GM12878 (cell line): ENCODE measurements at regions not wholly inside any gene's neighbourhood (a gene's known extent, or its start where the extent isn't known, plus 50 kb on each side); places are given as distances from the start of the nearest gene placed in this dataset.

Experiments
- ATAC-seq: fragments of 200-7000 bp; cut with Tn5 transposase; 3 replicates; pipeline ENCODE4 v1.9.1; 2020; ENCODE audit warnings: mild to moderate bottlenecking, moderate library complexity
- BruUV-seq: library from RNA; stranded (reverse); fragments of 400-500 nt; replicated peaks from 2 replicates; lab custom pipeline; 2021; lab: Mats Ljungman, UMichigan
- CTCF ChIA-PET: fragments of 300-600 bp; sonication (Branson Sonifier 250); formaldehyde crosslinking; extraction: SDS; loops from one replicate; lab custom pipeline; 2021; ENCODE audit warnings: inconsistent platforms; lab: Yijun Ruan, JAX
- POLR2A ChIA-PET: fragments of 350-600 bp; formaldehyde crosslinking; extraction: SDS; loops from one replicate; lab custom pipeline; 2021; ENCODE audit warnings: inconsistent platforms; lab: Charles Lee
- RAD21 ChIA-PET: fragments of 300-600 bp; sonication (Branson Sonifier 250); formaldehyde crosslinking; loops from one replicate; lab custom pipeline; 2023; ENCODE audit warnings: antibody characterized with exemption; ENCODE audit not compliant: unreplicated experiment; lab: Charles Lee
- SMC1A ChIA-PET: fragments of 300-600 bp; sonication (Branson Sonifier 250); formaldehyde crosslinking; loops from one replicate; lab custom pipeline; 2023; ENCODE audit not compliant: unreplicated experiment, uncharacterized antibody; lab: Charles Lee
- DNase-seq: peaks from one replicate; pipeline ENCODE4 v3.0.0-alpha.2; 2011; ENCODE audit warnings: low read depth, low spot score
- FAIRE-seq: peaks from 3 replicates; lab custom pipeline; 2011; peaks lifted over from hg19 to GRCh38; lab: Jason Lieb, UNC
- H2AFZ ChIP-seq: 2 replicates; pipeline ENCODE4 v1.6.0; 2011; ENCODE audit warnings: low read depth, low read length, control low read depth; ENCODE audit not compliant: control insufficient read depth
- H3K27ac ChIP-seq: 2 replicates; pipeline ENCODE4 v1.5.1; 2011; ENCODE audit warnings: control low read depth; ENCODE audit not compliant: control insufficient read depth, insufficient read depth
- H3K27me3 ChIP-seq, 2 experiments: replicated peaks in 1 of 2; 2 replicates each; pipeline versions ENCODE4 v1.6.0 to v1.6.1; 2011; ENCODE audit warnings: low read length in 1 of 2; ENCODE audit not compliant: control insufficient read depth in 2 of 2, insufficient read depth in 2 of 2
- H3K36me3 ChIP-seq, 2 experiments: 2 replicates each; pipeline ENCODE4 v1.5.1; 2011; ENCODE audit warnings: low read length in 1 of 2; ENCODE audit not compliant: control insufficient read depth in 2 of 2, insufficient read depth in 2 of 2
- H3K4me1 ChIP-seq: 2 replicates; pipeline ENCODE4 v1.6.1; 2011; ENCODE audit warnings: mild to moderate bottlenecking, low read length, moderate library complexity, mixed read lengths; ENCODE audit not compliant: control insufficient read depth, insufficient read depth
- H3K4me2 ChIP-seq: 2 replicates; pipeline ENCODE4 v1.6.0; 2011; ENCODE audit warnings: control low read depth; ENCODE audit not compliant: control insufficient read depth, insufficient read depth
- H3K4me3 ChIP-seq: fragments of 200-600 bp; sonication (generic); 2 replicates; pipeline ENCODE4 v1.5.1; 2016
- H3K79me2 ChIP-seq: 2 replicates; pipeline ENCODE4 v1.6.0; 2011; ENCODE audit warnings: low read length; ENCODE audit not compliant: control insufficient read depth, insufficient read depth
- H3K9ac ChIP-seq: 2 replicates; pipeline ENCODE4 v1.8.0; 2011; ENCODE audit warnings: low read length, control low read depth, mixed read lengths; ENCODE audit not compliant: control insufficient read depth, insufficient read depth
- H3K9me3 ChIP-seq: replicated peaks from 3 replicates; pipeline ENCODE4 v1.5.1; 2011; ENCODE audit warnings: mild to moderate bottlenecking, low read length; ENCODE audit not compliant: control insufficient read depth, insufficient read depth
- H4K20me1 ChIP-seq: 2 replicates; pipeline ENCODE4 v1.6.0; 2011; ENCODE audit not compliant: control insufficient read depth, insufficient read depth
- BCL11A ChIP-seq: IDR thresholded peaks from 2 replicates; pipeline ENCODE4 v1.6.1; 2011; ENCODE audit warnings: low read depth, low read length
- BCL3 ChIP-seq: IDR thresholded peaks from 2 replicates; pipeline ENCODE4 v1.6.1; 2011; ENCODE audit warnings: borderline replicate concordance, low read depth, mild to moderate bottlenecking, moderate library complexity, low read length; ENCODE audit not compliant: insufficient read depth, poor library complexity, severe bottlenecking
- GABPA ChIP-seq: IDR thresholded peaks from 2 replicates; pipeline ENCODE4 v1.6.1; 2014; ENCODE audit warnings: antibody characterized with exemption, low read depth, mild to moderate bottlenecking, inconsistent platforms
- IKZF1 ChIP-seq: fragments of 450-650 bp; conservative IDR thresholded peaks from 2 replicates; pipeline ENCODE4 v1.6.1; 2017; ENCODE audit warnings: antibody characterized with exemption, mild to moderate bottlenecking
- IKZF2 ChIP-seq, 2 experiments: fragments of 450-650 bp; IDR thresholded peaks; 2 replicates each; pipeline ENCODE4 v1.6.1; 2017; ENCODE audit warnings: mild to moderate bottlenecking in 2 of 2, moderate library complexity in 2 of 2
- PBX3 ChIP-seq: IDR thresholded peaks from 2 replicates; pipeline ENCODE4 v1.6.1; 2011; ENCODE audit warnings: mild to moderate bottlenecking, low read depth, low read length, moderate library complexity; ENCODE audit not compliant: insufficient replicate concordance
- POLR2A ChIP-seq: IDR thresholded peaks from 2 replicates; pipeline ENCODE4 v1.6.1; 2011; ENCODE audit warnings: low read depth, mild to moderate bottlenecking, low read length
- POLR2AphosphoS2 ChIP-seq: IDR thresholded peaks from 2 replicates; pipeline ENCODE4 v1.6.1; 2011; ENCODE audit warnings: low read depth, mild to moderate bottlenecking, low read length, improper control_type of control experiment, moderate library complexity
- RELB ChIP-seq: fragments of 450-650 bp; IDR thresholded peaks from 2 replicates; pipeline ENCODE4 v1.6.1; 2017; ENCODE audit warnings: low read depth, mild to moderate bottlenecking, moderate library complexity
- SMC3 ChIP-seq: IDR thresholded peaks from 2 replicates; pipeline ENCODE4 v1.6.1; 2011; ENCODE audit warnings: low read length, improper control_type of control experiment, borderline replicate concordance
- SRF ChIP-seq, 2 experiments: IDR thresholded peaks; 2 replicates each; pipeline ENCODE4 v1.6.1; 2011; ENCODE audit warnings: low read depth in 2 of 2, low read length in 2 of 2, mild to moderate bottlenecking in 1 of 2, moderate library complexity in 1 of 2
- USF1 ChIP-seq: IDR thresholded peaks from 2 replicates; pipeline ENCODE4 v1.6.1; 2011; ENCODE audit warnings: borderline replicate concordance, low read depth, mild to moderate bottlenecking, moderate library complexity, mixed read lengths, low read length; ENCODE audit not compliant: insufficient read depth; ENCODE audit errors: extremely low read length
- WGBS: methylation state at CpG from one replicate; pipeline ENCODE4 v1.1.6; 2016; ENCODE audit warnings: low lambda C conversion rate; ENCODE audit not compliant: insufficient replicate concordance, insufficient coverage; ENCODE audit errors: missing lambda C conversion rate; 5-methylcytosine and 5-hydroxymethylcytosine counted together
- in situ Hi-C: fragments of 300-500 bp; cut with MboI; formaldehyde crosslinking; loops from 9 replicates; pipeline ENCODE4 v1.14.3; 2018; ENCODE audit warnings: mixed read lengths
- intact Hi-C: fragments of 100-400 bp; cut with micrococcal nuclease; formaldehyde crosslinking; loops from one replicate; pipeline ENCODE4 v1.14.2; 2022; ENCODE audit not compliant: unreplicated experiment

- 0 out of 2 replicates have a peak, but pooled peaks have one; percentile 22 for TF ChIP-seq BCL11A
- no peak for TF ChIP-seq SRF (IDR thresholded peaks at IDR 0.05; ENCODE audit: low read depth in 2 of 2, low read length in 2 of 2)
- no peak for TF ChIP-seq POLR2A
- TF ChIP-seq SMC3, result no peak
- TF ChIP-seq GABPA, result 0 out of 2 replicates have a peak, but pooled peaks have one; percentile 9
- TF ChIP-seq IKZF2 (IDR thresholded peaks at IDR 0.05), result no peak
- no peak for TF ChIP-seq POLR2AphosphoS2
- TF ChIP-seq PBX3, result no peak
- TF ChIP-seq USF1, result no peak
- no peak for TF ChIP-seq IKZF1
- TF ChIP-seq, all 136 proteins: peak for 6
These were observed 426.4 kb downstream of the PCNX1 start (continued) for GRCh38 chr14:71333705-71334104.

GRCh38 chr14:71336489-71337192 lies 429.4 kb downstream of the PCNX1 start:
- H3K4me3 ChIP-seq, result no peak overlapping the region
- ChIA-PET SMC1A (interaction anchor here (0.6 to 1.2 kb wide), 5 partner anchors 8 to 49 kb away, joined by 3 read pairs; no protein-coding TSS in a partner anchor), CTCF (no interaction called here), POLR2A (interaction anchor here (1.3 kb wide), 1 partner anchor 9 kb away, joined by 6 read pairs; no protein-coding TSS in a partner anchor), RAD21 (no interaction called here)
- no peak for FAIRE-seq
- H3K27ac ChIP-seq, result no peak overlapping the region
- peaks cover 9% of the 10 kb centered on the region for H3K9me3 ChIP-seq
- peaks cover 13% of the 10 kb centered on the region for H3K4me1 ChIP-seq
- no peak for DNase-seq
- H3K36me3 ChIP-seq, result peaks cover 3 to 4% of the 10 kb centered on the region in 2 experiments; a peak in 3 of 4 replicates
- peaks cover 91% of the 10 kb centered on the region for H3K79me2 ChIP-seq
- BruUV-seq, result TSS peak; percentile 0
- 95% methylated on average over 10 of the region's 10 CpGs for WGBS
- H4K20me1 ChIP-seq, result no peaks in the 10 kb centered on the region
- intact Hi-C loops, result no loop called here
- no peak for ATAC-seq
- H3K4me2 ChIP-seq, result no peak overlapping the region
- TF ChIP-seq RELB (no peak), BCL3 (no peak)
- in situ Hi-C loops, result no loop called here
- no peaks in the 10 kb centered on the region for H3K27me3 ChIP-seq
- no peak overlapping the region for H3K9ac ChIP-seq
- H2AFZ ChIP-seq, result no peak overlapping the region
